HEK293 (cell line): ENCODE measurements at regions not wholly inside any gene's neighbourhood (a gene's known extent, or its start where the extent isn't known, plus 50 kb on each side); places are given as distances from the start of the nearest gene placed in this dataset.

ENCODE experiments used
- CTCF ChIA-PET: fragments of 350-600 bp; formaldehyde crosslinking; extraction: SDS; loops from one replicate; lab custom pipeline; 2021; ENCODE audit warnings: antibody characterized with exemption; lab: Yijun Ruan, JAX
- POLR2A ChIA-PET: fragments of 300-600 bp; formaldehyde crosslinking; extraction: SDS; loops from one replicate; lab custom pipeline; 2020; ENCODE audit warnings: antibody characterized with exemption, inconsistent platforms; lab: Yijun Ruan, JAX
- H3K27ac ChIP-seq: fragments of 200-500 bp; sonication (Bioruptor generic); 2 replicates; pipeline ENCODE4 v1.5.1; 2014; ENCODE audit warnings: low read depth, low read length, control low read depth, inconsistent platforms; ENCODE audit errors: extremely low read depth
- H3K36me3 ChIP-seq, 2 experiments: fragments of 200-500 bp in 1 of 2; sonication (Bioruptor generic) in 1 of 2; 1 replicate in 1 of 2; 2 replicates in 1 of 2; pipeline ENCODE4 v1.5.1; 2014 to 2017; ENCODE audit warnings: inconsistent platforms in 2 of 2, low read length in 2 of 2; ENCODE audit not compliant: control insufficient read depth in 2 of 2, insufficient read depth in 1 of 2
- H3K4me1 ChIP-seq: fragments of 200-500 bp; sonication (Bioruptor generic); 2 replicates; pipeline ENCODE4 v1.5.1; 2014; ENCODE audit warnings: mild to moderate bottlenecking, low read length, inconsistent platforms; ENCODE audit not compliant: control insufficient read depth, insufficient read depth
- H3K4me3 ChIP-seq: 2 replicates; pipeline ENCODE4 v1.5.1; 2011; ENCODE audit warnings: low read depth, mild to moderate bottlenecking, control low read depth, low read length, moderate library complexity
- H3K9me3 ChIP-seq: fragments of 200-500 bp; sonication (Bioruptor generic); 2 replicates; pipeline ENCODE4 v1.5.1; 2014; ENCODE audit warnings: low read depth, low read length, inconsistent platforms; ENCODE audit not compliant: control insufficient read depth, insufficient read depth
- BCL11A ChIP-seq: fragments of 450-650 bp; formaldehyde crosslinking; IDR thresholded peaks from 2 replicates; pipeline ENCODE4 v1.5.1; 2016; ENCODE audit warnings: low read depth, missing biosample characterization, missing genetic modification characterization
- BCL11B ChIP-seq: fragments of 450-650 bp; formaldehyde crosslinking; IDR thresholded peaks from 2 replicates; pipeline ENCODE4 v1.5.1; 2016; ENCODE audit warnings: low read depth, missing biosample characterization, missing genetic modification characterization
- GFI1B ChIP-seq: fragments of 450-650 bp; formaldehyde crosslinking; IDR thresholded peaks from 2 replicates; pipeline ENCODE4 v1.5.1; 2016; ENCODE audit warnings: missing biosample characterization, missing genetic modification characterization
- KLF1 ChIP-seq: fragments of 450-650 bp; formaldehyde crosslinking; IDR thresholded peaks from 2 replicates; pipeline ENCODE4 v1.5.1; 2016; ENCODE audit warnings: missing biosample characterization, missing genetic modification characterization
- SP3 ChIP-seq: fragments of 450-650 bp; formaldehyde crosslinking; IDR thresholded peaks from 2 replicates; pipeline ENCODE4 v1.5.1; 2016; ENCODE audit warnings: missing biosample characterization, missing genetic modification characterization
- ZBTB1 ChIP-seq: fragments of 450-650 bp; formaldehyde crosslinking; IDR thresholded peaks from 2 replicates; pipeline ENCODE4 v1.5.1; 2016; ENCODE audit warnings: missing biosample characterization, missing genetic modification characterization
- ZBTB11 ChIP-seq: fragments of 450-650 bp; formaldehyde crosslinking; conservative IDR thresholded peaks from 2 replicates; pipeline ENCODE4 v1.5.1; 2016; ENCODE audit warnings: low read depth, missing biosample characterization, missing genetic modification characterization
- ZNF157 ChIP-seq: fragments of 450-650 bp; formaldehyde crosslinking; IDR thresholded peaks from 2 replicates; pipeline ENCODE4 v1.5.1; 2016; ENCODE audit warnings: missing biosample characterization, missing genetic modification characterization
- ZNF18 ChIP-seq: fragments of 450-650 bp; formaldehyde crosslinking; IDR thresholded peaks from 2 replicates; pipeline ENCODE4 v1.5.1; 2016; ENCODE audit warnings: missing biosample characterization, missing genetic modification characterization
- ZNF26 ChIP-seq: fragments of 450-650 bp; formaldehyde crosslinking; IDR thresholded peaks from 2 replicates; pipeline ENCODE4 v1.5.1; 2016; ENCODE audit warnings: missing biosample characterization, missing genetic modification characterization
- ZNF292 ChIP-seq: fragments of 450-650 bp; formaldehyde crosslinking; IDR thresholded peaks from 2 replicates; pipeline ENCODE4 v1.5.1; 2016; ENCODE audit warnings: low read depth, missing biosample characterization, missing genetic modification characterization, borderline replicate concordance
- ZNF645 ChIP-seq: fragments of 450-650 bp; formaldehyde crosslinking; IDR thresholded peaks from 2 replicates; pipeline ENCODE4; 2016; ENCODE audit warnings: missing biosample characterization, missing genetic modification characterization
- ZNF677 ChIP-seq: fragments of 450-650 bp; IDR thresholded peaks from 2 replicates; pipeline ENCODE4 v1.5.0; 2018; ENCODE audit warnings: missing biosample characterization, mild to moderate bottlenecking, missing genetic modification characterization, moderate library complexity
- ZSCAN16 ChIP-seq: fragments of 450-650 bp; formaldehyde crosslinking; IDR thresholded peaks from 2 replicates; pipeline ENCODE4 v1.5.1; 2016; ENCODE audit warnings: missing biosample characterization, missing genetic modification characterization
- ZSCAN23 ChIP-seq: fragments of 450-650 bp; formaldehyde crosslinking; IDR thresholded peaks from 2 replicates; pipeline ENCODE4 v1.5.1; 2016; ENCODE audit warnings: missing biosample characterization, missing genetic modification characterization
- TF ChIP-seq, protein P1 (sequence below): fragments of 450-650 bp; formaldehyde crosslinking; IDR thresholded peaks from 2 replicates; pipeline ENCODE4 v1.5.1; 2016; ENCODE audit warnings: missing biosample characterization, missing genetic modification characterization, low read depth
- TF ChIP-seq, protein P2 (sequence below): fragments of 450-650 bp; formaldehyde crosslinking; IDR thresholded peaks from 2 replicates; pipeline ENCODE4 v1.5.1; 2016; ENCODE audit warnings: missing biosample characterization, missing genetic modification characterization
- TF ChIP-seq, protein P3 (sequence below): fragments of 450-650 bp; formaldehyde crosslinking; IDR thresholded peaks from 2 replicates; pipeline ENCODE4 v1.5.1; 2016; ENCODE audit warnings: missing biosample characterization, missing genetic modification characterization
- TF ChIP-seq, protein P4 (sequence below): fragments of 450-650 bp; formaldehyde crosslinking; IDR thresholded peaks from 2 replicates; pipeline ENCODE4 v1.5.1; 2016; ENCODE audit warnings: missing biosample characterization, missing genetic modification characterization

- TF ChIP-seq, protein P1, sequence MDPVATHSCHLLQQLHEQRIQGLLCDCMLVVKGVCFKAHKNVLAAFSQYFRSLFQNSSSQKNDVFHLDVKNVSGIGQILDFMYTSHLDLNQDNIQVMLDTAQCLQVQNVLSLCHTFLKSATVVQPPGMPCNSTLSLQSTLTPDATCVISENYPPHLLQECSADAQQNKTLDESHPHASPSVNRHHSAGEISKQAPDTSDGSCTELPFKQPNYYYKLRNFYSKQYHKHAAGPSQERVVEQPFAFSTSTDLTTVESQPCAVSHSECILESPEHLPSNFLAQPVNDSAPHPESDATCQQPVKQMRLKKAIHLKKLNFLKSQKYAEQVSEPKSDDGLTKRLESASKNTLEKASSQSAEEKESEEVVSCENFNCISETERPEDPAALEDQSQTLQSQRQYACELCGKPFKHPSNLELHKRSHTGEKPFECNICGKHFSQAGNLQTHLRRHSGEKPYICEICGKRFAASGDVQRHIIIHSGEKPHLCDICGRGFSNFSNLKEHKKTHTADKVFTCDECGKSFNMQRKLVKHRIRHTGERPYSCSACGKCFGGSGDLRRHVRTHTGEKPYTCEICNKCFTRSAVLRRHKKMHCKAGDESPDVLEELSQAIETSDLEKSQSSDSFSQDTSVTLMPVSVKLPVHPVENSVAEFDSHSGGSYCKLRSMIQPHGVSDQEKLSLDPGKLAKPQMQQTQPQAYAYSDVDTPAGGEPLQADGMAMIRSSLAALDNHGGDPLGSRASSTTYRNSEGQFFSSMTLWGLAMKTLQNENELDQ = no peak
Observed at GRCh38 chr18:78247615-78248289, 731.9 kb upstream of the SALL3 start (continued).

- ChIA-PET CTCF (no interaction called here), POLR2A (no interaction called here)
- Histone ChIP-seq H3K27ac (no peak overlapping the region), H3K36me3 (no peaks in the 10 kb centered on the region), H3K9me3 (no peaks in the 10 kb centered on the region), H3K4me3 (no peak overlapping the region), H3K4me1 (no peaks in the 10 kb centered on the region)
- TF ChIP-seq, protein P2, sequence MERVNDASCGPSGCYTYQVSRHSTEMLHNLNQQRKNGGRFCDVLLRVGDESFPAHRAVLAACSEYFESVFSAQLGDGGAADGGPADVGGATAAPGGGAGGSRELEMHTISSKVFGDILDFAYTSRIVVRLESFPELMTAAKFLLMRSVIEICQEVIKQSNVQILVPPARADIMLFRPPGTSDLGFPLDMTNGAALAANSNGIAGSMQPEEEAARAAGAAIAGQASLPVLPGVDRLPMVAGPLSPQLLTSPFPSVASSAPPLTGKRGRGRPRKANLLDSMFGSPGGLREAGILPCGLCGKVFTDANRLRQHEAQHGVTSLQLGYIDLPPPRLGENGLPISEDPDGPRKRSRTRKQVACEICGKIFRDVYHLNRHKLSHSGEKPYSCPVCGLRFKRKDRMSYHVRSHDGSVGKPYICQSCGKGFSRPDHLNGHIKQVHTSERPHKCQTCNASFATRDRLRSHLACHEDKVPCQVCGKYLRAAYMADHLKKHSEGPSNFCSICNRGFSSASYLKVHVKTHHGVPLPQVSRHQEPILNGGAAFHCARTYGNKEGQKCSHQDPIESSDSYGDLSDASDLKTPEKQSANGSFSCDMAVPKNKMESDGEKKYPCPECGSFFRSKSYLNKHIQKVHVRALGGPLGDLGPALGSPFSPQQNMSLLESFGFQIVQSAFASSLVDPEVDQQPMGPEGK (tag by site-specific recombination) = no peak
- TF ChIP-seq ZNF18 (tag by site-specific recombination) (no peak), GFI1B (no peak), ZSCAN23 (no peak), ZSCAN16 (no peak), ZBTB11 (tag by site-specific recombination) (no peak), ZNF645 (tag by site-specific recombination) (no peak), ZNF26 (tag by site-specific recombination) (no peak), ZNF157 (tag by site-specific recombination) (no peak), ZBTB1 (tag by site-specific recombination) (no peak), ZNF677 (tag by site-specific recombination) (no peak), BCL11A (tag by site-specific recombination) (no peak), SP3 (no peak), ZNF292 (tag by site-specific recombination) (no peak), KLF1 (tag by site-specific recombination) (no peak), BCL11B (tag by site-specific recombination) (no peak)
- TF ChIP-seq, protein P3, sequence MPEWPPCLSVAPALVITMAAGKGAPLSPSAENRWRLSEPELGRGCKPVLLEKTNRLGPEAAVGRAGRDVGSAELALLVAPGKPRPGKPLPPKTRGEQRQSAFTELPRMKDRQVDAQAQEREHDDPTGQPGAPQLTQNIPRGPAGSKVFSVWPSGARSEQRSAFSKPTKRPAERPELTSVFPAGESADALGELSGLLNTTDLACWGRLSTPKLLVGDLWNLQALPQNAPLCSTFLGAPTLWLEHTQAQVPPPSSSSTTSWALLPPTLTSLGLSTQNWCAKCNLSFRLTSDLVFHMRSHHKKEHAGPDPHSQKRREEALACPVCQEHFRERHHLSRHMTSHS (tag by site-specific recombination) = no peak
- TF ChIP-seq, protein P4, sequence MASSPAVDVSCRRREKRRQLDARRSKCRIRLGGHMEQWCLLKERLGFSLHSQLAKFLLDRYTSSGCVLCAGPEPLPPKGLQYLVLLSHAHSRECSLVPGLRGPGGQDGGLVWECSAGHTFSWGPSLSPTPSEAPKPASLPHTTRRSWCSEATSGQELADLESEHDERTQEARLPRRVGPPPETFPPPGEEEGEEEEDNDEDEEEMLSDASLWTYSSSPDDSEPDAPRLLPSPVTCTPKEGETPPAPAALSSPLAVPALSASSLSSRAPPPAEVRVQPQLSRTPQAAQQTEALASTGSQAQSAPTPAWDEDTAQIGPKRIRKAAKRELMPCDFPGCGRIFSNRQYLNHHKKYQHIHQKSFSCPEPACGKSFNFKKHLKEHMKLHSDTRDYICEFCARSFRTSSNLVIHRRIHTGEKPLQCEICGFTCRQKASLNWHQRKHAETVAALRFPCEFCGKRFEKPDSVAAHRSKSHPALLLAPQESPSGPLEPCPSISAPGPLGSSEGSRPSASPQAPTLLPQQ (tag by site-specific recombination) = no peak
- TF ChIP-seq, all 188 proteins: peak for 0
Observed at GRCh38 chr18:78255013-78255412, 724.6 kb upstream of the SALL3 start.
